ENCODE measurements at regions not wholly inside any gene's neighbourhood (a gene's known extent, or its start where the extent isn't known, plus 50 kb on each side); places are given as distances from the start of the nearest gene placed in this dataset.

DNA sequence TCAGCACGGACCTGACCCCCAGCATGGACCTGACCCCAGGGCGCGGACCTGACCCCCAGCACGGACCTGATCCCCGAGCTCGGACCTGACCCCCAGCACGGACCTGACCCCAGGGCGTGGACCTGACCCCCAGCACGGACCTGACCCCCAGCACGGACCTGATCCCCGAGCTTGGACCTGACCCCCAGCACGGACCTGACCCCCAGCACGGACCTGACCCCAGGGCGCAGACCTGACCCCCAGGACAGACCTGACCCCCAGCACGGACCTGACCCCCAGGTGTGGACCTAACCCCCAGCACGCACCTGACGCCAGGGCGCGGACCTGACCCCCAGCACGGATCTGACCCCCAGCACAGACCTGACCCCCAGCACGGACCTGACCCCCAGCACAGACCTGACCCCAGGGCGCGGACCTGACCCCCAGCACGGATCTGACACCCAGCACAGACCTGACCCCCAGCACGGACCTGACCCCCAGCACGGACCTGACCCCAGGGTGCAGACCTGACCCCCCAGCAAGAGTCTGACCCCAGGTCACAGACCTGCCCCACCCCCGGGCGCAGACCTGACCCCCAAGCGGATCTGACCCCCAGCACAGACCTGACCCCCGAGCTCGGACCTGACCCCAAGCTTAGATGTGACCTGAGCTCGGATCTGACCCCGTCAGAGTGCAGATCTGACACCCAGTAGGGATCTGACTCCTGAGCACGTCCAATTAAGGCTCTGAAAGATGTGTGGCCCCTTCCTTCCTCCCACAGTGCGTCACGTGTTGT, 98.7 kb downstream of the C16orf95 start:
- no peak overlapping the region for H3K4me3 ChIP-seq (replicated peaks in 1 of 4; ENCODE audit: control extremely low read depth in 1 of 4, insufficient read depth in 1 of 4, low read depth in 3 of 4, low read length in 4 of 4)
- no peak for DNase-seq (ENCODE audit: low read depth in 2 of 2)
- no peak overlapping the region for H3K9ac ChIP-seq (ENCODE audit: insufficient read depth, low read length)
- TF ChIP-seq, protein P1, sequence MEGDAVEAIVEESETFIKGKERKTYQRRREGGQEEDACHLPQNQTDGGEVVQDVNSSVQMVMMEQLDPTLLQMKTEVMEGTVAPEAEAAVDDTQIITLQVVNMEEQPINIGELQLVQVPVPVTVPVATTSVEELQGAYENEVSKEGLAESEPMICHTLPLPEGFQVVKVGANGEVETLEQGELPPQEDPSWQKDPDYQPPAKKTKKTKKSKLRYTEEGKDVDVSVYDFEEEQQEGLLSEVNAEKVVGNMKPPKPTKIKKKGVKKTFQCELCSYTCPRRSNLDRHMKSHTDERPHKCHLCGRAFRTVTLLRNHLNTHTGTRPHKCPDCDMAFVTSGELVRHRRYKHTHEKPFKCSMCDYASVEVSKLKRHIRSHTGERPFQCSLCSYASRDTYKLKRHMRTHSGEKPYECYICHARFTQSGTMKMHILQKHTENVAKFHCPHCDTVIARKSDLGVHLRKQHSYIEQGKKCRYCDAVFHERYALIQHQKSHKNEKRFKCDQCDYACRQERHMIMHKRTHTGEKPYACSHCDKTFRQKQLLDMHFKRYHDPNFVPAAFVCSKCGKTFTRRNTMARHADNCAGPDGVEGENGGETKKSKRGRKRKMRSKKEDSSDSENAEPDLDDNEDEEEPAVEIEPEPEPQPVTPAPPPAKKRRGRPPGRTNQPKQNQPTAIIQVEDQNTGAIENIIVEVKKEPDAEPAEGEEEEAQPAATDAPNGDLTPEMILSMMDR (conservative IDR thresholded peaks at IDR 0.05 in 1 of 2, IDR thresholded peaks at IDR 0.05 in 1 of 2; ENCODE audit: low read depth in 1 of 2, low read length in 2 of 2) = no peak
- no peak for TF ChIP-seq EZH2 (IDR thresholded peaks at IDR 0.05; ENCODE audit: low read length, missing control alignments)
- no peaks in the 10 kb centered on the region for H3K27me3 ChIP-seq (ENCODE audit: control insufficient read depth, insufficient read depth, low read length)
- H4K20me1 ChIP-seq (ENCODE audit: control insufficient read depth, extremely low read depth, insufficient read depth, low read length) = no peaks in the 10 kb centered on the region
- H3K36me3 ChIP-seq (ENCODE audit: control insufficient read depth, insufficient read depth, low read length) = no peaks in the 10 kb centered on the region
- H3K4me2 ChIP-seq (ENCODE audit: extremely low read depth, insufficient read depth, low read length) = no peak overlapping the region
- H3K4me1 ChIP-seq (ENCODE audit: control insufficient read depth, extremely low read depth, insufficient read depth, low read length) = no peaks in the 10 kb centered on the region
- no peak overlapping the region for H2AFZ ChIP-seq (ENCODE audit: low read length)
- H3K79me2 ChIP-seq (ENCODE audit: control insufficient read depth, insufficient read depth, low read length) = no peaks in the 10 kb centered on the region
- no peak overlapping the region for H3K27ac ChIP-seq (ENCODE audit: insufficient read depth, low read length)
- no peaks in the 10 kb centered on the region for H3K9me3 ChIP-seq (ENCODE audit: control insufficient read depth, insufficient read depth, low read depth, low read length)

DNA sequence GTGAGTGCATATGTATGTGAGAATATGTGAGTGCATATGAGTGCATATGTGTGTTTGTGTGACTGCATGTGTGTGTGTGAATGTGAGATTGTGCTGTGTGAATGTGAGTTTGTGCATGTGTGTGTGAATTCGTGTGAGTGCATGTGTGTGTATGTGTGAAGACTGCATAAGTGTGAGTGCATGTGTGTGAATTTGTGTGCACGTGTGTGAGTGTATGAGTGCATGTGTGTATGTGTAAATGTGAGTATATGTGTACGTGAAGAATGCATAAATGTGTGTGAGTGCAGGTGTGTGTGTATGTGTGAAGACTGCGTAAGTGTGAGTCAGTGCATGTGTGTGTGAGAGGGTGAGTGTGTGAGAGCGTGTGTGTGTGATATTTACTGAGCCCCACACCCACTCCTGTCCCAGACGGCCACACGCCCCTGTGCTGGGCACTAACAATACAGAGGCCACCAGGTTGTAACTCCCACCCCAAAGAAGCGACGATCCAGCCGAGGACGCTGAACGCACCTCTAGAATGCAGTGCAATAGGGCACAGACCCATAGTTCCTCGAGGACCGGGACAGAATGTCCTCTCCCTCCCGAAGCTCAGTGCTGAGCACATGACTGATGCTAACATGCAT, 97.8 kb downstream of the C16orf95 start:
- no peak for TF ChIP-seq EZH2 (IDR thresholded peaks at IDR 0.05; ENCODE audit: low read length, missing control alignments)
- TF ChIP-seq, protein P1 (conservative IDR thresholded peaks at IDR 0.05 in 1 of 2, IDR thresholded peaks at IDR 0.05 in 1 of 2; ENCODE audit: low read depth in 1 of 2, low read length in 2 of 2) = no peak
- no peaks in the 10 kb centered on the region for H3K27me3 ChIP-seq (ENCODE audit: control insufficient read depth, insufficient read depth, low read length)
- no peaks in the 10 kb centered on the region for H4K20me1 ChIP-seq (ENCODE audit: control insufficient read depth, extremely low read depth, insufficient read depth, low read length)
- H2AFZ ChIP-seq (ENCODE audit: low read length) = no peak overlapping the region
- H3K79me2 ChIP-seq (ENCODE audit: control insufficient read depth, insufficient read depth, low read length) = no peaks in the 10 kb centered on the region
- DNase-seq (ENCODE audit: low read depth in 2 of 2) = no peak
- H3K36me3 ChIP-seq (ENCODE audit: control insufficient read depth, insufficient read depth, low read length) = no peaks in the 10 kb centered on the region
- no peak overlapping the region for H3K27ac ChIP-seq (ENCODE audit: insufficient read depth, low read length)
- no peaks in the 10 kb centered on the region for H3K9me3 ChIP-seq (ENCODE audit: control insufficient read depth, insufficient read depth, low read depth, low read length)
- no peak overlapping the region for H3K9ac ChIP-seq (ENCODE audit: insufficient read depth, low read length)
- H3K4me2 ChIP-seq (ENCODE audit: extremely low read depth, insufficient read depth, low read length) = no peak overlapping the region
- H3K4me1 ChIP-seq (ENCODE audit: control insufficient read depth, extremely low read depth, insufficient read depth, low read length) = no peaks in the 10 kb centered on the region
- no peak overlapping the region for H3K4me3 ChIP-seq (replicated peaks in 1 of 4; ENCODE audit: control extremely low read depth in 1 of 4, insufficient read depth in 1 of 4, low read depth in 3 of 4, low read length in 4 of 4)

DNA sequence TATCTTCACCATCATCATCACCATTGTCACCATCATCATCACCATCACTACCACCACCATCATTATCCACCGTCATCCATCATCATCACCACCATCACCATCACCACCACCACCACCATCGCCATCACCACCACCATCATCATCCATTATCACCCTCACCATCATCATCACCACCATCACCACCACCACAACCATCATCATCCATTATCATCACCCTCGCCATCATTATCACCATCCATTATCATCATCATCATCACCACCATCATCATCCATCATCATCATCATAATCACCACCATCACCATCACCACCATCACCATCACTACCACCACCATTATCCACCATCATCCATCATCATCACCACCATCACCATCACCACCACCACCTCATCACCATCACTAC, 95.6 kb downstream of the C16orf95 start:
- no peaks in the 10 kb centered on the region for H3K36me3 ChIP-seq (ENCODE audit: control insufficient read depth, insufficient read depth, low read length)
- TF ChIP-seq, protein P1 (conservative IDR thresholded peaks at IDR 0.05 in 1 of 2, IDR thresholded peaks at IDR 0.05 in 1 of 2; ENCODE audit: low read depth in 1 of 2, low read length in 2 of 2) = no peak
- no peak for TF ChIP-seq EZH2 (IDR thresholded peaks at IDR 0.05; ENCODE audit: low read length, missing control alignments)
- H4K20me1 ChIP-seq (ENCODE audit: control insufficient read depth, extremely low read depth, insufficient read depth, low read length) = no peaks in the 10 kb centered on the region
- H3K79me2 ChIP-seq (ENCODE audit: control insufficient read depth, insufficient read depth, low read length) = no peaks in the 10 kb centered on the region
- H2AFZ ChIP-seq (ENCODE audit: low read length) = no peak overlapping the region
- H3K27me3 ChIP-seq (ENCODE audit: control insufficient read depth, insufficient read depth, low read length) = no peaks in the 10 kb centered on the region
- no peak overlapping the region for H3K27ac ChIP-seq (ENCODE audit: insufficient read depth, low read length)
- no peak overlapping the region for H3K9ac ChIP-seq (ENCODE audit: insufficient read depth, low read length)
- no peak for DNase-seq (ENCODE audit: low read depth in 2 of 2)
- H3K4me3 ChIP-seq (replicated peaks in 1 of 4; ENCODE audit: control extremely low read depth in 1 of 4, insufficient read depth in 1 of 4, low read depth in 3 of 4, low read length in 4 of 4) = no peak overlapping the region
- H3K9me3 ChIP-seq (ENCODE audit: control insufficient read depth, insufficient read depth, low read depth, low read length) = no peaks in the 10 kb centered on the region
- no peaks in the 10 kb centered on the region for H3K4me1 ChIP-seq (ENCODE audit: control insufficient read depth, extremely low read depth, insufficient read depth, low read length)
- no peak overlapping the region for H3K4me2 ChIP-seq (ENCODE audit: extremely low read depth, insufficient read depth, low read length)
